HepG2 (cell line): ENCODE measurements at regions not wholly inside any gene's neighbourhood (a gene's known extent, or its start where the extent isn't known, plus 50 kb on each side); places are given as distances from the start of the nearest gene placed in this dataset.

ENCODE experiments used
- ATAC-seq: fragments of 200-7000 bp; cut with Tn5 transposase; 3 replicates; pipeline ENCODE4 v1.9.1; 2020; ENCODE audit warnings: mild to moderate bottlenecking, moderate library complexity
- BruUV-seq: library from RNA; stranded (reverse); fragments of 400-500 nt; replicated peaks from 2 replicates; lab custom pipeline; 2021; lab: Mats Ljungman, UMichigan
- CTCF ChIA-PET: fragments of 300-600 bp; formaldehyde crosslinking; extraction: SDS; loops from one replicate; lab custom pipeline; 2021; ENCODE audit warnings: low total read pairs, inconsistent platforms, low intra/inter-chr PET ratio; lab: Yijun Ruan, JAX
- POLR2A ChIA-PET: fragments of 350-600 bp; sonication (Branson Sonifier 250); formaldehyde crosslinking; loops from one replicate; lab custom pipeline; 2020; ENCODE audit warnings: antibody characterized with exemption, inconsistent platforms; lab: Yijun Ruan, JAX
- DNase-seq: peaks from one replicate; pipeline ENCODE4 v3.0.0-alpha.2; 2015; ENCODE audit warnings: low spot score
- FAIRE-seq: peaks from 3 replicates; lab custom pipeline; 2011; peaks lifted over from hg19 to GRCh38; lab: Jason Lieb, UNC
- H2AFZ ChIP-seq: one replicate; pipeline ENCODE4 v1.6.1; 2011; ENCODE audit warnings: low read length, inconsistent platforms
- H3K27ac ChIP-seq: fragments of 300-600 bp; 3 replicates; pipeline ENCODE4 v1.8.0; 2011; ENCODE audit warnings: mixed run types, mild to moderate bottlenecking, mixed read lengths, low read length, inconsistent platforms; ENCODE audit not compliant: insufficient read depth; ENCODE audit errors: extremely low read length
- H3K27me3 ChIP-seq, 2 experiments: fragments of 200-600 bp in 1 of 2; 2 replicates in 1 of 2; 3 replicates in 1 of 2; pipeline versions ENCODE4 v1.6.0 to v1.8.0; 2011; ENCODE audit warnings: low read length in 2 of 2, mild to moderate bottlenecking in 2 of 2, moderate library complexity in 2 of 2, inconsistent platforms in 1 of 2; ENCODE audit not compliant: insufficient read depth in 2 of 2, control insufficient read depth in 1 of 2
- H3K36me3 ChIP-seq, 2 experiments: fragments of 200-600 bp in 1 of 2; replicated peaks in 1 of 2; 2 replicates in 1 of 2; 3 replicates in 1 of 2; pipeline versions ENCODE4 v1.5.1 to v1.8.0; 2011; ENCODE audit warnings: low read length in 2 of 2, inconsistent platforms in 1 of 2; ENCODE audit not compliant: insufficient read depth in 2 of 2, control insufficient read depth in 1 of 2
- H3K4me1 ChIP-seq: 2 replicates; pipeline ENCODE4 v1.5.1; 2012; ENCODE audit warnings: low read length, inconsistent platforms; ENCODE audit not compliant: insufficient read depth
- H3K4me2 ChIP-seq: 2 replicates; pipeline ENCODE4 v1.6.0; 2011; ENCODE audit warnings: low read depth, low read length, inconsistent platforms
- H3K4me3 ChIP-seq, 3 experiments: fragments of 200-600 bp in 1 of 3; sonication (generic), shearing (Covaris generic) in 1 of 3; replicated peaks in 1 of 3; 2 replicates each; pipeline ENCODE4 v1.5.1; 2011 to 2016; ENCODE audit warnings: low read length in 3 of 3, inconsistent platforms in 2 of 3, low read depth in 2 of 3, mild to moderate bottlenecking in 2 of 3, control low read depth in 1 of 3, mixed read lengths in 1 of 3; ENCODE audit not compliant: insufficient read depth in 1 of 3
- H3K79me2 ChIP-seq: one replicate; pipeline ENCODE4 v1.6.1; 2011; ENCODE audit warnings: low read length, inconsistent platforms; ENCODE audit not compliant: insufficient read depth
- H3K9ac ChIP-seq: 2 replicates; pipeline ENCODE4 v1.6.0; 2011; ENCODE audit warnings: mild to moderate bottlenecking, low read depth, low read length, inconsistent platforms; ENCODE audit not compliant: insufficient read depth
- H3K9me3 ChIP-seq: 2 replicates; pipeline ENCODE4 v1.5.1; 2012; ENCODE audit warnings: mild to moderate bottlenecking, low read length
- H4K20me1 ChIP-seq: 2 replicates; pipeline ENCODE4 v1.6.0; 2011; ENCODE audit warnings: inconsistent platforms, mild to moderate bottlenecking, low read length, moderate library complexity; ENCODE audit not compliant: insufficient read depth
- HNRNPK ChIP-seq: fragments of 200-400 bp; formaldehyde crosslinking; IDR thresholded peaks from 2 replicates; pipeline ENCODE4 v1.6.1; 2018; ENCODE audit warnings: low read length, low read depth, moderate library complexity, mild to moderate bottlenecking; ENCODE audit not compliant: poor library complexity, severe bottlenecking
- MIXL1 ChIP-seq: IDR thresholded peaks from 2 replicates; pipeline ENCODE4 v1.6.1; 2016
- MYC ChIP-seq: sonication (generic); formaldehyde crosslinking; IDR thresholded peaks from 2 replicates; pipeline ENCODE4 v1.9.0; 2021; ENCODE audit warnings: missing genetic modification reagents, borderline replicate concordance
- NR3C1 ChIP-seq: sonication (generic); formaldehyde crosslinking; IDR thresholded peaks from 2 replicates; pipeline ENCODE4 v1.4.0; 2020; ENCODE audit warnings: missing genetic modification reagents
- RAD51 ChIP-seq: fragments of 450-650 bp; IDR thresholded peaks from 2 replicates; pipeline ENCODE4 v1.6.1; 2016; ENCODE audit warnings: borderline replicate concordance
- RFX1 ChIP-seq: fragments of 450-650 bp; IDR thresholded peaks from 2 replicates; pipeline ENCODE4 v1.6.1; 2017
- SPEN ChIP-seq: sonication (generic); formaldehyde crosslinking; IDR thresholded peaks from 2 replicates; pipeline ENCODE4 v1.5.1; 2020; ENCODE audit warnings: low read depth, mild to moderate bottlenecking, missing genetic modification reagents
- ZNF251 ChIP-seq: sonication (generic); formaldehyde crosslinking; IDR thresholded peaks from 2 replicates; pipeline ENCODE4 v1.9.0; 2021; ENCODE audit warnings: mild to moderate bottlenecking, missing genetic modification reagents
- ZNF30 ChIP-seq: sonication (generic); formaldehyde crosslinking; IDR thresholded peaks from 2 replicates; pipeline ENCODE4 v1.5.0; 2020; ENCODE audit warnings: mild to moderate bottlenecking, missing genetic modification reagents
- ZNF343 ChIP-seq: sonication (generic); formaldehyde crosslinking; IDR thresholded peaks from 2 replicates; pipeline ENCODE4 v1.4.0; 2020; ENCODE audit warnings: mild to moderate bottlenecking, missing genetic modification reagents
- ZNF703 ChIP-seq: sonication (generic); formaldehyde crosslinking; IDR thresholded peaks from 2 replicates; pipeline ENCODE4 v1.5.1; 2020; ENCODE audit warnings: missing genetic modification reagents, mild to moderate bottlenecking, moderate library complexity, borderline replicate concordance
- ZNF724P ChIP-seq: sonication (generic); formaldehyde crosslinking; IDR thresholded peaks from 2 replicates; pipeline ENCODE4 v1.8.0; 2022; ENCODE audit warnings: missing genetic modification reagents, borderline replicate concordance
- ZNF773 ChIP-seq: sonication (generic); formaldehyde crosslinking; IDR thresholded peaks from 2 replicates; pipeline ENCODE4 v1.4.0; 2020; ENCODE audit warnings: missing genetic modification reagents, borderline replicate concordance
- ZNF841 ChIP-seq: sonication (generic); formaldehyde crosslinking; IDR thresholded peaks from 2 replicates; pipeline ENCODE4 v1.8.1; 2023; ENCODE audit warnings: missing genetic modification reagents, borderline replicate concordance
- ZNF883 ChIP-seq: sonication (generic); formaldehyde crosslinking; IDR thresholded peaks from 2 replicates; pipeline ENCODE4 v1.5.1; 2020; ENCODE audit warnings: mild to moderate bottlenecking, missing genetic modification reagents; ENCODE audit errors: not compliant biosample characterization
- WGBS: methylation state at CpG from one replicate; pipeline ENCODE4 v1.1.6; 2017; ENCODE audit warnings: low lambda C conversion rate; 5-methylcytosine and 5-hydroxymethylcytosine counted together
- in situ Hi-C: cut with HindIII; loops from 2 replicates; pipeline ENCODE4 v1.10.0; 2017; ENCODE audit warnings: low pct_unique_long_range_greater_than_20kb; ENCODE audit not compliant: extremely low pct_ligation_motif_present
- intact Hi-C: fragments of 100-400 bp; cut with micrococcal nuclease; formaldehyde crosslinking; loops from one replicate; pipeline ENCODE4 v1.10.0; 2022; ENCODE audit not compliant: unreplicated experiment
- TF ChIP-seq, protein P1 (sequence below): sonication (generic); formaldehyde crosslinking; IDR thresholded peaks from 2 replicates; pipeline ENCODE4 v1.5.1; 2020; ENCODE audit warnings: missing genetic modification reagents, mild to moderate bottlenecking, borderline replicate concordance
- TF ChIP-seq, protein P2 (sequence below): sonication (generic); formaldehyde crosslinking; IDR thresholded peaks from 2 replicates; pipeline ENCODE4 v1.4.0; 2020; ENCODE audit warnings: mild to moderate bottlenecking, missing genetic modification reagents
- TF ChIP-seq, protein P3 (sequence below): sonication (generic); formaldehyde crosslinking; IDR thresholded peaks from 2 replicates; pipeline ENCODE4 v1.5.0; 2020; ENCODE audit warnings: missing genetic modification reagents
- TF ChIP-seq, protein P4 (sequence below): sonication (generic); formaldehyde crosslinking; IDR thresholded peaks from 2 replicates; pipeline ENCODE4 v1.8.0; 2022; ENCODE audit warnings: mild to moderate bottlenecking, missing genetic modification reagents, moderate library complexity

DNA sequence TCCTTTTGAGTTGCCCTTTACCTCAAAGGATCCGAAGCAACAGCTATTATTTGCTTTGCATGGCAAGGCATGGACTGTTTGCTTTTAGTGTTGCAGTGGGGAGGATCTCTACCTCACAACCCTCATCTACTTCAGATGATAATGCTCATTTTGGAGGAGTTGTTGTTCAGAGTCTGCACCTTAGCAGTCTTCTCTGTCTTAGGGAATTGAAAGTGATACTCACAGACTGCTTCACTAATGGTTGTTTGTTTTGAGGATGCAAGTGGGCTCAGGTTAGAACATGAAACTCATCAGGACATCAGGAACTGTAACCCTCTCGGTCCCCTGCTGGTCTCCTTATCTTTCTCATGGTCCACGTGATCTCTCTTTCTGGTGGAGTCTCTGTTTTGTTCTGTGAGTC is 172.9 kb upstream of the ANKH start:
- no TSS peak for BruUV-seq
- no peaks in the 10 kb centered on the region for H3K36me3 ChIP-seq
- H3K27me3 ChIP-seq = 0 out of 5 replicates have a peak, but pooled peaks cover 0 to 1% of the 10 kb centered on the region in 2 experiments
- CTCF ChIA-PET = no interaction called here
- no peak overlapping the region for H3K4me2 ChIP-seq
- no peaks in the 10 kb centered on the region for H3K4me1 ChIP-seq
- POLR2A ChIA-PET = no interaction called here
- ATAC-seq (no peak), DNase-seq (no peak), FAIRE-seq (no peak)
- H3K27ac ChIP-seq = no peak overlapping the region
- no peaks in the 10 kb centered on the region for H3K9me3 ChIP-seq
- H3K4me3 ChIP-seq = no peak overlapping the region
- H4K20me1 ChIP-seq = no peaks in the 10 kb centered on the region
- WGBS = 0% methylated on average over 3 of the region's 3 CpGs
- no peak overlapping the region for H2AFZ ChIP-seq
- in situ Hi-C loops (no loop called here), intact Hi-C loops (no loop called here)
- TF ChIP-seq ZNF883 (no peak), ZNF30 (CRISPR knock-in tag) (no peak), MYC (CRISPR knock-in tag) (no peak), NR3C1 (CRISPR knock-in tag) (no peak), SPEN (CRISPR knock-in tag) (no peak), RFX1 (no peak), ZNF251 (CRISPR knock-in tag) (no peak), MIXL1 (CRISPR knock-in tag) (no peak), HNRNPK (no peak)
- H3K9ac ChIP-seq = no peak overlapping the region
- no peaks in the 10 kb centered on the region for H3K79me2 ChIP-seq

DNA sequence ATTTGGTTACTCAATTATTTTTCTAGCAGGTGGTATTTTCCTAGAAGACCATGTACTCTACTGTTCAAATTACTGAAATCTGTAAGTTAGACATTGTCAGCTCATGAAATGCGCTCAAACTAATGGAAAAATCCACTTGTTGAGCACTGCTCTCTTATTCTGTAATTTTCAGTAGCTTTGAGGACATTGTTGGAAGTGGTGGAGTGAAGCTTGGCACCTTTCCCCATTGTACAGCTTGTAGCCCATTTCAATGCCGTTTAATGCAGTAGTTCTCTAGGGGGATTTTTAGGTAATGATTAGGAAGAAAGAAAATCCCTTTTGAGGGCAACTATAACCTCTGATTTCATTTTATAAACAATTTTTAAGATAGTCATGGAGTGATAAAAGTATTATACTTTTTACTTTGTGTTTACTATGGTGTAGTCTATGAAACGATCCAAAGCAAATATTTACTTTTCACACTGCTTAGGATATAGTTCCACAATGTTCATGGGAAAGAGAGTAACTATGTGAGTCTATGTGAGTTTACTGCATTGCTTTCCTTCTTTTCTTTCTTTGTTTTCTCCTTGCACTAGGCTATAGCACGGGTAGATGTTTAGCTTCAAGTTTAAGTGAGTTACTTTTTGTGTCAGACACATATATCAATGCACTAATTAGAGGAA is 165.8 kb upstream of the ANKH start:
- ATAC-seq (no peak), DNase-seq (no peak), FAIRE-seq (no peak)
- Histone ChIP-seq H3K27ac (no peak overlapping the region), H3K9me3 (peaks cover 6% of the 10 kb centered on the region; the same call in 1 of the 2 replicates), H3K79me2 (no peaks in the 10 kb centered on the region), H3K9ac (no peak overlapping the region), H2AFZ (no peak overlapping the region), H3K27me3 (peaks cover 0 to 2% of the 10 kb centered on the region in 2 experiments; a peak in 2 of 5 replicates), H3K36me3 (no peaks in the 10 kb centered on the region), H3K4me3 (no peak overlapping the region), H4K20me1 (no peaks in the 10 kb centered on the region), H3K4me1 (no peaks in the 10 kb centered on the region), H3K4me2 (no peak overlapping the region)
- intact Hi-C loops = no loop called here
- in situ Hi-C loops = no loop called here
- ChIA-PET CTCF (no interaction called here), POLR2A (no interaction called here)
- WGBS = 1% methylated on average over 4 of the region's 4 CpGs
- no TSS peak for BruUV-seq
- TF ChIP-seq ZNF343 (CRISPR knock-in tag) (no peak), RAD51 (no peak), ZNF703 (no peak), ZNF724P (no peak), ZNF841 (CRISPR knock-in tag) (no peak), ZNF773 (CRISPR knock-in tag) (no peak)
- TF ChIP-seq, protein P1, sequence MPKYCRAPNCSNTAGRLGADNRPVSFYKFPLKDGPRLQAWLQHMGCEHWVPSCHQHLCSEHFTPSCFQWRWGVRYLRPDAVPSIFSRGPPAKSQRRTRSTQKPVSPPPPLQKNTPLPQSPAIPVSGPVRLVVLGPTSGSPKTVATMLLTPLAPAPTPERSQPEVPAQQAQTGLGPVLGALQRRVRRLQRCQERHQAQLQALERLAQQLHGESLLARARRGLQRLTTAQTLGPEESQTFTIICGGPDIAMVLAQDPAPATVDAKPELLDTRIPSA (CRISPR knock-in tag) = no peak
- TF ChIP-seq, protein P2, sequence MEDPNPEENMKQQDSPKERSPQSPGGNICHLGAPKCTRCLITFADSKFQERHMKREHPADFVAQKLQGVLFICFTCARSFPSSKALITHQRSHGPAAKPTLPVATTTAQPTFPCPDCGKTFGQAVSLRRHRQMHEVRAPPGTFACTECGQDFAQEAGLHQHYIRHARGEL (CRISPR knock-in tag) = no peak
- TF ChIP-seq, protein P3, sequence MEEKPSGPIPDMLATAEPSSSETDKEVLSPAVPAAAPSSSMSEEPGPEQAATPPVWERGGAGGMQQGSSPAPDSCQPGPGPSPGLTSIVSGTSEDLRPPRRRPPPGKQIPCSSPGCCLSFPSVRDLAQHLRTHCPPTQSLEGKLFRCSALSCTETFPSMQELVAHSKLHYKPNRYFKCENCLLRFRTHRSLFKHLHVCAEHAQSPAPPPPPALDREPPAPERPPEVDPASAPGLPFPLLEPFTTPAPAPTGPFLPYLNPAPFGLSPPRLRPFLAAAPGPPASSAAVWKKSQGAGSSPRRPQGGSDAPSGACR (CRISPR knock-in tag) = no peak
- TF ChIP-seq, protein P4, sequence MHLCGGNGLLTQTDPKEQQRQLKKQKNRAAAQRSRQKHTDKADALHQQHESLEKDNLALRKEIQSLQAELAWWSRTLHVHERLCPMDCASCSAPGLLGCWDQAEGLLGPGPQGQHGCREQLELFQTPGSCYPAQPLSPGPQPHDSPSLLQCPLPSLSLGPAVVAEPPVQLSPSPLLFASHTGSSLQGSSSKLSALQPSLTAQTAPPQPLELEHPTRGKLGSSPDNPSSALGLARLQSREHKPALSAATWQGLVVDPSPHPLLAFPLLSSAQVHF (CRISPR knock-in tag) = no peak
